ENCODE measurements at regions not wholly inside any gene's neighbourhood (a gene's known extent, or its start where the extent isn't known, plus 50 kb on each side); places are given as distances from the start of the nearest gene placed in this dataset.
"Not testable (repeated sequence)": the region's sequence is repeated elsewhere in the genome, so short reads cannot be mapped to it uniquely, and the experiment has no call there.

- DNase-seq (ENCODE audit: low spot score in 2 of 2) = no peak
- H3K9me3 ChIP-seq = no peaks in the 10 kb centered on the region
- intact Hi-C loops (cut with DNase I) = no loop called here
- H3K27me3 ChIP-seq = peaks cover 9% of the 10 kb centered on the region
- no peak overlapping the region for H3K4me3 ChIP-seq
- peaks cover 0 to 10% of the 10 kb centered on the region in 2 donors for H3K4me1 ChIP-seq
- H3K36me3 ChIP-seq = no peaks in the 10 kb centered on the region
- no peak overlapping the region for H3K27ac ChIP-seq
- no peak for TF ChIP-seq CTCF (IDR thresholded peaks at IDR 0.05)
Observed at GRCh38 chr7:69426705-69427104, 171.6 kb upstream of the AUTS2 start.

- peaks cover 9% of the 10 kb centered on the region for H3K27me3 ChIP-seq
- H3K36me3 ChIP-seq = no peaks in the 10 kb centered on the region
- no peak for TF ChIP-seq CTCF (IDR thresholded peaks at IDR 0.05)
- peaks cover 0 to 3% of the 10 kb centered on the region in 2 donors for H3K4me1 ChIP-seq
- no peak overlapping the region for H3K4me3 ChIP-seq
- DNase-seq (ENCODE audit: low spot score in 2 of 2) = no peak
- no peak overlapping the region for H3K27ac ChIP-seq
- no peaks in the 10 kb centered on the region for H3K9me3 ChIP-seq
- intact Hi-C loops (cut with DNase I) = no loop called here
Observed at GRCh38 chr7:69428089-69428488, 170.2 kb upstream of the AUTS2 start.

- no peaks in the 10 kb centered on the region for H3K9me3 ChIP-seq
- peaks cover 0 to 3% of the 10 kb centered on the region in 2 donors for H3K4me1 ChIP-seq
- no peak overlapping the region for H3K27ac ChIP-seq
- intact Hi-C loops (cut with DNase I) = no loop called here
- no peak for TF ChIP-seq CTCF (IDR thresholded peaks at IDR 0.05)
- no peaks in the 10 kb centered on the region for H3K36me3 ChIP-seq
- DNase-seq (ENCODE audit: low spot score in 2 of 2) = no peak
- H3K27me3 ChIP-seq = peaks cover 9% of the 10 kb centered on the region
- H3K4me3 ChIP-seq = peak overlapping the region; percentile 8 to 18
Observed at GRCh38 chr7:69429911-69430383, 168.3 kb upstream of the AUTS2 start.

DNA sequence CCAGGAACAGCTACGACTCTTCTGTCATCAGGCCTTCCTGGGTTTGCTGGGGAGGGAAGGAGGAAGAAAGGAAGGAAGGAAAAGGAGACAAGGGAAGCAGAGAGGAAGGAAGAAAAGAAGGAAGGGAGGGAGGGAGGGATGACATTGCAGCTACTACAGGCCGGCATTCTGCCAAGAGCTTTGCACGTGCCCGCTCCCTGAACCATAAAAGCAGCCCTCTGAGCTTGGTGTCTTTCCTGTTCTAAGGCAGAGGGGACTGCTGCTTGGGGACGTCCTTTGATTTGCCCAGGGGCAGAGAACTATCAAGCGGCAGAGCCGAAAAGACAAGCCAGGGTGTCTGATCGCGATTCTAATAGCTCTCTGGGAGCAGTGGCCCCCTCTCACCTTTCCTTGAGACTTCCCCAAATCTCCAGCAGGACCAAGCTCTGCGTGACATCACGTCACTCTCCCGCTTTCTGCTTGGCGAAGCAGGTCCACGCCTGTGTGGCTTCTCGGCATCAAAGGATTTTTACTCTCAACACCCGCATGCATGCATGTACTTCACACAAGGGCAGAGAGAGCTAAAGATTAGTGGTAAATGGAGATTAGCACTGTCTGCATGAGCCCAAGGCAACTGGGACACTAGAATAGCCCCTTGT lies 167.8 kb upstream of the AUTS2 start:
- no peak for TF ChIP-seq CTCF (IDR thresholded peaks at IDR 0.05)
- no peak overlapping the region for H3K27ac ChIP-seq
- no peak for DNase-seq (ENCODE audit: low spot score in 2 of 2)
- no peaks in the 10 kb centered on the region for H3K36me3 ChIP-seq
- H3K4me3 ChIP-seq = peak overlapping the region; percentile 8 to 18
- H3K4me1 ChIP-seq = peaks cover 0 to 3% of the 10 kb centered on the region in 2 donors
- no peaks in the 10 kb centered on the region for H3K9me3 ChIP-seq
- intact Hi-C loops (cut with DNase I) = no loop called here
- H3K27me3 ChIP-seq = peaks cover 9% of the 10 kb centered on the region

DNA sequence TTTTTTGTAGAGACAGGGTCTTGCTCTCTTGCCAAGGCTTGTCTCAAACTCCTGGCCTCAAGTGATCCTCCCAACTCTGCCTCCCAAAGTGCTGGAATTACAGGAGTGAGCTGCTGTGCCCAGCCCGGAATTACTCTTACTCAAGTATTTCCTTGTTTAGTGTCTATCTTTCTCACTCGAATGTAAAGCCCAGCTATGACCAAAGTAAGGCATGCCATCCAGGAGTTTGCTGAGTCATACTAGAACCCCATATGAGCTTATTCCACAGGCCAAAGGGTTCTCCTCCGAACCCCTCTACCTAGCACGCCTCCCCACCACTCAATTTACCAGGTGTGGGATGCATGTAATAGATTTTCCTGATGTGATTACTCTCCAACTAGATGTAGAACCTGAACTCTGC lies 166.6 kb upstream of the AUTS2 start:
- Histone ChIP-seq H3K36me3 (no peaks in the 10 kb centered on the region), H3K27me3 (peaks cover 9% of the 10 kb centered on the region), H3K4me1 (peaks cover 0 to 3% of the 10 kb centered on the region in 2 donors), H3K4me3 (no peak overlapping the region), H3K27ac (no peak overlapping the region), H3K9me3 (no peaks in the 10 kb centered on the region)
- intact Hi-C loops (cut with DNase I) = no loop called here
- TF ChIP-seq CTCF (IDR thresholded peaks at IDR 0.05) = no peak
- no peak for DNase-seq (ENCODE audit: low spot score in 2 of 2)

DNA sequence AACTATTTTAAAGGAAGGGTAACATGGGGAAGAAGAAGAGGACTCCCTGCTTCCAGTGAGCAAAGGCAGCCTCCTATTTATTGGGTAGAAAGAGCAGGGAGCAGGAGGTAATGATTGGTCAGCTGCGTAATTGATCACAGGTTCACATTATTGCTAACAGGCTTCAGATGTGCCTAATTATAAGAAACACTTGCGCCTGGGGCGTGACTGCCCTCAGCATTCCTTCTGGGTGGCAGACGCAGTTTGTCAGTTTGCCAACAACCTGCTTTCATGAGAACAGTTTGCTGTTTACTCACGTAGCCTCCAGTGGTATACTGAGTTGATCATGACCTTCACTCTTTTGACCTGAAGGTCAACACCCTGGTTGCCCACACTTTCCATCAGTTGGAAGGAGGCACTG lies 166.0 kb upstream of the AUTS2 start:
- H3K4me1 ChIP-seq; H3K36me3 ChIP-seq; H3K27me3 ChIP-seq; DNase-seq (ENCODE audit: low spot score in 2 of 2); intact Hi-C loops (cut with DNase I); H3K4me3 ChIP-seq; H3K27ac ChIP-seq; H3K9me3 ChIP-seq: not testable (repeated sequence)
